GM10266 (cell line): ENCODE measurements at regions not wholly inside any gene's neighbourhood (a gene's known extent, or its start where the extent isn't known, plus 50 kb on each side); places are given as distances from the start of the nearest gene placed in this dataset.

Experiments used
- DNase-seq: peaks from one replicate; pipeline ENCODE4 v3.0.0; 2012; ENCODE audit errors: extremely low spot score
- TF ChIP-seq, protein P1 (sequence below): IDR thresholded peaks from 2 replicates; pipeline ENCODE4 v1.5.1; 2012; ENCODE audit warnings: mild to moderate bottlenecking, low read depth; ENCODE audit not compliant: control insufficient read depth, insufficient read depth; ENCODE audit errors: missing control alignments

DNA sequence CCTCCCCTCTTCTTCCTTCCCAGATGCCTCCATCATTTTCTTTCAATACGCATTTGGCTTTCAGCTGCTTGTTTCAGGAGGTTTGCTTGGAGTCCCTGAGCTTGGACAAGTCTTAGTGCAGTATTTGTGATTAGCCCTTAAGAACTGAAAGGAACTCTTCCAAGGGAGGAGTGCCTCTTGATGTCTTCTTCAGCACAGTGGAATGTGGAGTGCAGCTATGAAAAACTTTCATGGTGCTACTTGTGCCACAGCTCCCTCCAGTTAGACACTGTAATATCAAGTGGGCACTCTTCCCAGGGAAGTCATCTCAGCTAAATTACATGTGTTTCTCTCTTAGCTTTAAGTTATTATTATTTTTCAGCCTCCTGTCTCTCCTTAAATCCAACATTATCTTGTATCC is 173.1 kb downstream of the NECTIN3 start:
- TF ChIP-seq, protein P1, sequence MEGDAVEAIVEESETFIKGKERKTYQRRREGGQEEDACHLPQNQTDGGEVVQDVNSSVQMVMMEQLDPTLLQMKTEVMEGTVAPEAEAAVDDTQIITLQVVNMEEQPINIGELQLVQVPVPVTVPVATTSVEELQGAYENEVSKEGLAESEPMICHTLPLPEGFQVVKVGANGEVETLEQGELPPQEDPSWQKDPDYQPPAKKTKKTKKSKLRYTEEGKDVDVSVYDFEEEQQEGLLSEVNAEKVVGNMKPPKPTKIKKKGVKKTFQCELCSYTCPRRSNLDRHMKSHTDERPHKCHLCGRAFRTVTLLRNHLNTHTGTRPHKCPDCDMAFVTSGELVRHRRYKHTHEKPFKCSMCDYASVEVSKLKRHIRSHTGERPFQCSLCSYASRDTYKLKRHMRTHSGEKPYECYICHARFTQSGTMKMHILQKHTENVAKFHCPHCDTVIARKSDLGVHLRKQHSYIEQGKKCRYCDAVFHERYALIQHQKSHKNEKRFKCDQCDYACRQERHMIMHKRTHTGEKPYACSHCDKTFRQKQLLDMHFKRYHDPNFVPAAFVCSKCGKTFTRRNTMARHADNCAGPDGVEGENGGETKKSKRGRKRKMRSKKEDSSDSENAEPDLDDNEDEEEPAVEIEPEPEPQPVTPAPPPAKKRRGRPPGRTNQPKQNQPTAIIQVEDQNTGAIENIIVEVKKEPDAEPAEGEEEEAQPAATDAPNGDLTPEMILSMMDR, result no peak

DNA sequence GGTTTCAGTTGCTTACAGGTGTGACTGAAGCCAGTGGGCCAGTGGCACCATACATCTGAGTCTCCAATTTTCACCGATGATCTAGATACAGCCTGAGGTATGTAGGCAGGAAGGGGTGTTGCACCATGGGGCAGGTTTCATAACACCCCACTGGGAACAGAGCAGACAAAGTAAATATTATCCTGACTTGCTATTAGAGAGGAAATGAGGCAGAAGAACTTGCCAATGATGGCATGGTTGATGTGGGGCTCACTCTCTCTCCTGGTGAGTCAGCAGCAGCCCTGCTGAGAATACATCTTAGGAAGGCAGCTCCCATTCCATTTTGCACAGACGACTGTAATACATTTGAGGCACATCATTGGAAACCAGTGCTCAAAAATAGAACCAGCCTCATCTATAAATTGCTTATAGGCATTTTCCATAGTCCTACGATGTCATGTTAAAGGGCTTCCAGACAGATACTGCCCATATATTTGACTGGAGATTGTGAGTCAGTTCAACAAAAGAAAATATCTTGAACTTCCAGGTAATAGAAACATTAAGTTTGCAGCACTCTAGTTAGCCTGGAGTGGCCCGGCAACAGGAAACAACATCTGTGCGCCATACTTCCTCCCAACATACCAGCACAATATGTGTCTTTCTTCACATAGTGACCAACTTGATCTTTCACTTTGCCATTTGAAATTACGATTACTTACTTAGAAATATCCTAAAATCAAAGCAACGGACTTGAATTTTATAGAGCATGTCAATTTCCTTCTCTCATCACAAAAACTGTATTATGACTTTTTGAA is 175.5 kb downstream of the NECTIN3 start:
- DNase-seq, result no peak
- TF ChIP-seq, protein P1, result no peak

More for the DNA sequence above, 173.1 kb downstream of the NECTIN3 start:
- DNase-seq, result no peak

DNA sequence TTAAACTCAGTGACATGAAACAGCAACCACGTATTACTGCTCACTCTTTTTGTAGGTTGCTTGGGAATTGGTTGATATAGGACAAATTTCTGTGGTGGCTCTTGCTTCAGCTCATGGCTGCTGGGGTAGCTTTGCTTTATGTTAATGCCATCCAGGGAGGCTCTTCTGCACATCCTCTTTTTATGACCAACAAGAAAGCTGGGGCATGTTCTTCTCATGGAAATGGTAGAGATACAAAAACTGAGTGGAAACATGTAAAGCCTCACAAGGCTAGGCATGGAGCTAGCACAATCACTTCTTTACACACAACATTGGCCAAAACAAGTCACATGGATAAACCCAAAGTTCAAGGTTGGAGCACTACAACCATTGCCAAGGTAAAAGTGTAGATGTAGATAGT is 176.8 kb downstream of the NECTIN3 start:
- TF ChIP-seq, protein P1, result no peak
- no peak for DNase-seq

DNA sequence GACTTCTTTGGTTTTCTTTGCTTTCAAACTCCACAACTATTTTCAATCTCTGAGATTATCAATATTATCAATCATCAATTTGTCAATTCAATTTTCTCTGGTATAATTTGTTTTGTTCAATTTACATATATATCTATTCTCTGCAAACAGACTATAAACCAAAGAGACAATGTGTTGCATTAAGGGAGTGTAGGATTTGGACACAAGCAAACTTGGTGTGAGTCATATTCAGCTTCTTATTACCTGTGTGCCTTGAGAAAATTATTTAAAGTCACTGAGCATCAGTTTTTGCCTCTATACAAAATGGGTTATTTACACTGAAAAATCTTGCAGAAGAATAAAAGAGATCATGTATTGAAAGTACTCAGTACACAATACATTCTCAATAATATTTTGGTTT is 177.8 kb downstream of the NECTIN3 start:
- DNase-seq, result no peak

DNA sequence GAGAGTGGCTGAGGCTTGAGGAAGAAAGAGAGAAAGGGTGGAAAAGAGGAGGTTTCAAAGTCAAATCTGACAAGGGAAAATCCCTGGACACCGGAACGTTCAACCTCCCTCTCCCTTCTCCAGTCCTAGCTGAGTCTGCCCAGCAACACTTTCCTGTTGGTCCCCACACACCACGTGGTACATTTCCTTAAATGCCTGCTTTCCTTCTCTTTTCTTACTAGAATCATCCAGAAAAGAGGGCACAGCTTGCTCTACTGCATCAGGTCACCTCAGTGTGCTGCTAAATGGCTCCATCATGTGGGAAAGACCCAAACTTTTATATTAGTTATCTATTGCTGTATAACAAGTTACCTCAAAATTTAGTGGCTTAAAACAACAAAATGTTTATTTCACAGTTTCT is 181.2 kb downstream of the NECTIN3 start:
- DNase-seq, result no peak
- TF ChIP-seq, protein P1, result no peak

More for the DNA sequence above, 177.8 kb downstream of the NECTIN3 start:
- TF ChIP-seq, protein P1, result no peak

DNA sequence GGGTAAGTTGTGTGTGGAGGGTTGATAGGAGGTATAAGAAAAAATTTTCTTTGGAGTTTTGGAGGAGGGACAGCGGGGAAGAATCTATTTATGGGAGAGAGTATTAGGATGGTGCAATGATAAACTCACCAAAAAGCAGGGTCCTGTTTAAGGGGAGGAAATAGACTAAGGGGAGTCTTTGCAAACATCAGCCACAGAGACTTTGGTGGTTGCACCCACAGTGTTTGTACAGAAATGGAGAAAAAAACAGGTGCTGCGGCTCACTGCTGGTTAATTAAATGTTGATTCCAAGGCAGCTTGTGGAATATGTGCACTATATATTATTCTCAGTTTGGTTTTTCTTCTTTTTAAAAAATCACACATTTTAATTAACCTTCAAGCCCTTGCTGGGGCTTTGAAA is 182.1 kb downstream of the NECTIN3 start:
- TF ChIP-seq, protein P1, result no peak
- DNase-seq, result no peak

DNA sequence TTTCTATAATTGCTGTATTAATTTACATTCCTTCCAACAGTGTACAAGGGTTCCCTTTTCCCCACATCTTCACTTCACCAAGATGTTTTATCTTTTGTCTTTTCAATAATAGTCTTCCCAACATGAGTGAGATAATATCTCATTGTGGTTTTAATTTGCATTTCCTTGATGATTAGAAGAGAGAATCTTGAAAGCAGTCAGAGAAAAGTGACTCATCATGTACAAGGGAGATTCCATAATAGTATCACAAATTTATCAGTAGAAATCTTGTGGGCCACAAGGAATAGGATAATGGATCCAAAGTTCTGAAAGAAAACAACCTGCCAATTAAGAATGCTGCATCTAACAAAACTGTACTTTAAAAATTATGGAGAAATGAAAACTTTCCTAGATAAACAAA is 189.3 kb downstream of the NECTIN3 start:
- no peak for DNase-seq
- TF ChIP-seq, protein P1, result no peak
